HG02981 (cell line): ENCODE measurements at regions not wholly inside any gene's neighbourhood (a gene's known extent, or its start where the extent isn't known, plus 50 kb on each side); places are given as distances from the start of the nearest gene placed in this dataset.
"Not testable (repeated sequence)": the region's sequence is repeated elsewhere in the genome, so short reads cannot be mapped to it uniquely, and the experiment has no call there.

Experiments
- ATAC-seq: cut with Tn5 transposase; IDR thresholded peaks from one replicate; pipeline ENCODE4 v1.9.1; 2021; ENCODE audit warnings: mild to moderate bottlenecking, moderate library complexity; ENCODE audit not compliant: unreplicated experiment

GRCh38 chr5:152688561-152689249, 283.6 kb upstream of the NMUR2 start:
- no peak for ATAC-seq

- no peak for ATAC-seq
Observed at GRCh38 chr5:152689250-152689711, 284.2 kb upstream of the NMUR2 start.

DNA sequence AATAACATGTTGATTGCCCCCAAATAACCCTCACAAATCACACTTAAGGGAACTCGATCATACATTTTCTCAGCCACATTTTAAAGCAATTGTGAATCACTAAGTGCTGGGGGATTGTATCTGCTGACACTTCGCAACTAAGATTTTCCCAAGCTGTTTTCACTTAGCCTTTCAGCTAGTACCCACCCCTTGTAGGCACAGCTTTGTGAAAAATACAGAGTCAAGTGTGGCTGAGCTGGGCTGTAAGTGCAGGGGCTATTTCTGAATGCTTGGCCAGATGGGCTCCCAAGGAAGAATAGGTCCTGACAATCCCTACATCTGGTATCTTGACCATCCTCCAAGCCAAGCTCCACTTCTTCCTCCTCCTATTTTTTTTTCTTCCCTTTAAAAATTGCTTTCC, 289.2 kb upstream of the NMUR2 start:
- ATAC-seq, result no peak

DNA sequence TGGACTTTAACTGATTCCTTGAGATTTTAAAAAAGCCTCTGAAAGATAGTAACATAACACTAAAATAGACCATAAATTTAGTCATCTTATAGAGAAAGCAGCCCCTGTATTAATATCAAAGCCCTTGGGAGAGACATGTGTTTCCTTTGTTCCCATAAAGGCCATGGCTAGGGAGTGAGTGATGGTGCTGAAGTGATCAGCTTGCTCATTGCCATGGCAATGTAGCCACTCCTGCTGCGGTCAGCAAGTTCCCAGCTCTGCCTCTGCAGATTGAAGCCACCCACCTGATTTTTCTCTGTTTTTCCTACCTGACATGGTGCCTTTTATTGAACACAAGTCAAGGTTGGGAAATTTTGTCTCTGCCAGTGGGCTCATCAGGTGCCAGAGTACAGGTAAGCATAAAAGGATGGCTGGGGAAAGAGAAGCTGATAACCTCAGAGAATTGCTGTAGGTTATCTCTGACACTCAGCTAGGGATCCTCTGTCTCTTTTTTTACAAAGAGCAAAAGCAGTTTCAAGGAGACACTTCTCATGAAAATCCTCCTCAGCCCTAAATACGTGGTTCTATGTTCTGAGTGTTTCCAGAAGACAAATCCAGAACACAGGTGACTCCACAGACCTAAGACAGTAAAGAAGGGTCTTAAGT, 296.3 kb upstream of the NMUR2 start:
- no peak for ATAC-seq

GRCh38 chr5:152704286-152704685, 299.2 kb upstream of the NMUR2 start:
- no peak for ATAC-seq

DNA sequence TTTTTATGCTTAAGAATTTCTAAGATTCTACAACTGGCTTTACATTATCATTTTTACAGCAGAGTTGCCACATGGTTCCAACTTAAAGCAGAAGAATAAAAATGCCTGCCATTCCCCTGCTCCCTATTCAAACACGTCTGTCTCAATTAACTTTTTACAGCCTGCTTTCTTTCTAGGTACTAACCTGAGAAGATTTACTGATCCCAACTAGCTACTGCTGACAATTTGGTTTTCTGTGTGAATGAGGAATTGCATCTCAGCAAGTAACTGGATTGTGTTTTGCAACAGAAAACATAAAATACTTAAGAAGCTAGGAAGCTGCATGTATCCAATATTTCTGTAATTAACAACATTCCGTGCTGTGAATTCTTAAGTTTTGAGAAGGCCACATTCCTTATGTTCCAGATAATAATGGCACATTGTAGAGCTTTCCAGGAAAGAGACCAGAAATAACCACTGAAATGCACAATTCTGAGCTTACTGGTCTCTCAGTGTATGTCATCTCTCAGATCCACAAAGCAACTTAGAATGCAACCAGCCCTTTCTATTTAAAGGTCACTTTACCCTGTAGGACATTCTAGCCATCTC, 306.8 kb upstream of the NMUR2 start:
- no peak for ATAC-seq

DNA sequence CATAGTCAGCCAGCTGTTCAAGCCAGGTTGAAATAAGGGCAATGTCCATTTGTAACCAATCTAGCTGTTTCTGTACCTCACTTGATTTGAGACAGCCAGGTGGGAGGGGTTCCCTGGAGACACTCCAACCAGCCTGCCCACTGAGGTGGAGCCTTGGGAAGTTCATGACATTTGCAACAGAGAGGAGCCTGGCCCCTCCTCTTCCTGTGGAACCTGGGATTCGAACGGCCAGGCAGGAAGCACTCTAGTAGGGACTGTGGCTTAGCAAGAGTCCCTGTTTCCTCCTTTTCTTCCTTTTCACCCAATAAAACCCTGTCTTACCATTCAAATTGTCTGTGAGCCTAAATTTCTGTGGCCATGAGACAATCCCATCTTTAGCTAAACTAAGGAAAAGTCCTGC, 312.3 kb upstream of the NMUR2 start:
- no peak for ATAC-seq

GRCh38 chr5:152723482-152723881, 318.4 kb upstream of the NMUR2 start:
- no peak for ATAC-seq

- ATAC-seq, result no peak
Observed at GRCh38 chr5:152730176-152730575, 325.1 kb upstream of the NMUR2 start.

- ATAC-seq, result no peak
Observed at GRCh38 chr5:152736906-152737305, 331.8 kb upstream of the NMUR2 start.

DNA sequence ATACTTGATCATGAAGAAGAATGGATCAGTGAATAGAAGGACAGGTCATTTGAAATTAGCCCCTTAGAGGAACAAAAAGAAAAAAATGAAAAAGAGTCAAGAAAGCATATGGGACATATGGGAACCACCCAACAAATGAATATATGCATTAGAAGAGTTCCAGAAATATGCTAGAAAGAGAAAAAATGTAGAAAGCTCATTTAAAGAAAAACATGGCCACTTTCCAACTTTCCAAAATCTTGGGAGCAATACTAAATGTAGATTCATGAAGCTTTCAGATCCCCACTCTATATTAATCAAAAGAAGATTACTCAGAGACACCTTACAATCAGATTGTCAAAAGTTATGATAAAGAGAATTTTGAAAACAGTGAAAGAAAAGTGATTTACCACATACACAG, 334.8 kb upstream of the NMUR2 start:
- ATAC-seq, result no peak

DNA sequence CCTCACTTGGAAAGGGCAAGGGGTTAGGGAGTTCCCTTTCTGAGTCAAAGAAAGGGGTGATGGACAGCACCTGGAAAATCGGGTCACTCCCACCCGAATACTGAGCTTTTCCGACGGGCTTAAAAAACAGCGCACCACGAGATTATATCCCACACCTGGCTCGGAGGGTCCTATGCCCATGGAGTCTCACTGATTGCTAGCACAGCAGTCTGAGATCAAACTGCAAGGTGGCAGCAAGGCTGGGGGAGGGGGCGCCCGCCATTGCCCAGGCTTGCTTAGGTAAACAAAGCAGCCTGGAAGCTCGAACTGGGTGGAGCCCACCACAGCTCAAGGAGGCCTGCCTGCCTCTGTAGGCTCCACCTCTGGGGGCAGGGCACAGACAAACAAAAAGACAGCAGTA, 336.0 kb upstream of the NMUR2 start:
- not testable (repeated sequence) for ATAC-seq

GRCh38 chr5:152787709-152788217, 382.7 kb upstream of the NMUR2 start:
- ATAC-seq, result not testable (repeated sequence)

- ATAC-seq, result no peak
Observed at GRCh38 chr5:152801886-152802285, 396.8 kb upstream of the NMUR2 start.

- ATAC-seq, result no peak
Observed at GRCh38 chr5:152804179-152804578, 399.1 kb upstream of the NMUR2 start.

- ATAC-seq, result no peak
Observed at GRCh38 chr5:152811988-152812387, 406.9 kb upstream of the NMUR2 start.

DNA sequence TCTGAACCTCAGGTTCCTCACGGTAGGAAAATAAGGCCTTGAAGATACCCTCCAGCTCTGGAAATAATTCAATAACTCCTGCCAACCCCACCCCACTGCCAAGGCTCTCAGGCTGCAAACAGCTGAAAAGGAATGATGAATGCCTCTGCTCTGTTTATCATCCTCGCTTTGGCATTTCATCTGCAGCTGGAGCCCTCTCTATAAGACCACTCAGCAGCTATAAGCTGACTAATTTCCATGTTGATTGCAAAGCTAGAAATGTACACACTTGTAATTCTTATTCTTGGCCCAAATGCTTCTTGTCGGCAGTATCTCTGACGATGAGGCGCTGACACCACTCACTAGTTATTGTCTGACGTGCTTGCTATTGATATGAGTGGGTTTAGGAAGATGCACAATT, 408.4 kb upstream of the NMUR2 start:
- ATAC-seq, result no peak

DNA sequence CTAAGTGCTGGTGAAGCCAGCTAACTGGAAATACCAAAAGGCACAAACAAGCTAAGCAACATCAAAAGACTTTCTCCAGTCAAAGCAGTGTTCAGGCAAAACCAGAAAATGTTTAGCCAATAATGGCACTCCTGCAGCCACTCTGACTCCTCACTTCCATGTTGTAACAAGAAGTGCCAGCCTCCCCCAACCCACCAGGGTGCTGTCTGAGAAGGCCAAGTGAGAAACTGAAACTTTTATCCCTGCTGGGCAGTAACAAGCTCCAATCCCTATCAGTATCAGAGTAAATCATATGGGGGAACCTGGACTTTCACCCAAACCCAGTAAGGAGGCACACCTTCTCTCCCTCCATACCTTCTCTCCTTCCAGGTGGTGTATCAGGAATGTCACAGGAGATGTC, 414.8 kb upstream of the NMUR2 start:
- no peak for ATAC-seq

- no peak for ATAC-seq
Observed at GRCh38 chr5:152824316-152824715, 419.2 kb upstream of the NMUR2 start.

DNA sequence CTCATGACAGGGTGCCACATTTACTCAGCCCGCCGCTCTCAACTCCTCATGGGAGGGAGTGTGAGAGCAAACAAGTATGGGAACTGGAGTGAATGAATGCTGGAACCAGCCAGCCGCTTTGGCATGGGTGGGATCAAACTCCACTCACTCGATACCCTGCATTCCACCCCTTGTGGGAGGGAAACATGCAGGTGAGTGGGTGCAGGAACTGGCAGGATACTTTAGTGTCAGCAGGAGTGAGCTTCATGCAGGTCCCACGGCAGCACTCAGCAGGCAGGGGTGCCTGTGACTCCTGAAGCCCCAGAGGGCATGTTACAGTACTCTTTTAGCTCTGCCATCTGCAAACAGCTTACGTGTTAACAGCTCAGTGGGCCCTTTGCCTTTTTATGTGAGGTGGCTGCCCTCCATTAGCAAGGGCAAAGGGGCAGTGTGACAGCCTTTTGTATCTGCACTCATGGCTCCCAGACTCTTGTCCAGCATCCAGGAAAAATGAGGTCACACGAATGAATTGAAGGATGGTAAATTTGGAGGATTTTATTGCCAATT, 433.2 kb upstream of the NMUR2 start:
- no peak for ATAC-seq

GRCh38 chr5:152844713-152845112, 439.6 kb upstream of the NMUR2 start:
- ATAC-seq, result no peak

- ATAC-seq, result no peak
Observed at GRCh38 chr5:152853361-152853760, 448.3 kb upstream of the NMUR2 start.
